H9 (cell line): ENCODE measurements at regions not wholly inside any gene's neighbourhood (a gene's known extent, or its start where the extent isn't known, plus 50 kb on each side); places are given as distances from the start of the nearest gene placed in this dataset.

Experiments used
- DNase-seq: peaks from one replicate; pipeline ENCODE4 v3.0.0-alpha.2; 2017
- H2AFZ ChIP-seq: one replicate; pipeline ENCODE4 v1.6.1; 2013; ENCODE audit warnings: mild to moderate bottlenecking, low read length, control low read depth, moderate library complexity
- H2AK5ac ChIP-seq: 2 replicates; pipeline ENCODE4 v1.6.1; 2013; ENCODE audit warnings: low read length, control low read depth, mixed read lengths; ENCODE audit not compliant: insufficient read length
- H2BK120ac ChIP-seq: one replicate; pipeline ENCODE4 v1.6.1; 2013; ENCODE audit warnings: low read depth, mild to moderate bottlenecking, low read length, control low read depth, inconsistent platforms; ENCODE audit not compliant: poor library complexity, severe bottlenecking
- H2BK12ac ChIP-seq: 2 replicates; pipeline ENCODE4 v1.6.1; 2013; ENCODE audit warnings: low read length, control low read depth, mixed read lengths, low read depth; ENCODE audit not compliant: insufficient read length
- H2BK15ac ChIP-seq: 2 replicates; pipeline ENCODE4 v1.6.1; 2013; ENCODE audit warnings: low read depth, low read length, control low read depth
- H2BK20ac ChIP-seq: one replicate; pipeline ENCODE4 v1.6.1; 2013; ENCODE audit warnings: low read depth, mild to moderate bottlenecking, low read length, control low read depth, inconsistent platforms; ENCODE audit not compliant: poor library complexity, severe bottlenecking
- H2BK5ac ChIP-seq: 2 replicates; pipeline ENCODE4 v1.6.1; 2013; ENCODE audit warnings: low read length, control low read depth, mixed read lengths; ENCODE audit not compliant: insufficient read length
- H3K14ac ChIP-seq: 2 replicates; pipeline ENCODE4 v1.6.1; 2013; ENCODE audit warnings: low read length, control low read depth; ENCODE audit not compliant: insufficient read depth
- H3K18ac ChIP-seq: 2 replicates; pipeline ENCODE4 v1.6.1; 2013; ENCODE audit warnings: low read depth, mild to moderate bottlenecking, mixed read lengths, low read length, control low read depth; ENCODE audit not compliant: insufficient read length
- H3K23ac ChIP-seq: 2 replicates; pipeline ENCODE4 v1.6.1; 2013; ENCODE audit warnings: low read length, control low read depth, mixed read lengths, low read depth; ENCODE audit not compliant: insufficient read length
- H3K23me2 ChIP-seq: 2 replicates; pipeline ENCODE4 v1.6.1; 2013; ENCODE audit warnings: low read depth, mild to moderate bottlenecking, mixed read lengths, low read length, control low read depth; ENCODE audit not compliant: insufficient read length, poor library complexity, severe bottlenecking
- H3K27ac ChIP-seq: 2 replicates; pipeline ENCODE4 v1.5.1; 2013; ENCODE audit warnings: low read length, control low read depth, mixed read lengths, low read depth; ENCODE audit not compliant: insufficient read length
- H3K27me3 ChIP-seq: 2 replicates; pipeline ENCODE4 v1.6.1; 2013; ENCODE audit warnings: low read length, control low read depth, inconsistent platforms; ENCODE audit not compliant: insufficient read depth
- H3K4ac ChIP-seq: 2 replicates; pipeline ENCODE4 v1.6.1; 2013; ENCODE audit warnings: low read depth, mild to moderate bottlenecking, control low read depth, inconsistent platforms, low read length, moderate library complexity
- H3K4me1 ChIP-seq: 2 replicates; pipeline ENCODE4 v1.6.1; 2013; ENCODE audit warnings: low read length, control low read depth, inconsistent platforms; ENCODE audit not compliant: insufficient read depth
- H3K4me2 ChIP-seq: 2 replicates; pipeline ENCODE4 v1.6.1; 2013; ENCODE audit warnings: low read length, control low read depth, mixed read lengths; ENCODE audit not compliant: insufficient read length, insufficient read depth
- H3K56ac ChIP-seq: 2 replicates; pipeline ENCODE4 v1.6.1; 2013; ENCODE audit warnings: low read depth, mild to moderate bottlenecking, mixed read lengths, low read length, control low read depth; ENCODE audit not compliant: insufficient read length
- H3K79me1 ChIP-seq: 2 replicates; pipeline ENCODE4 v1.6.1; 2013; ENCODE audit warnings: low read depth, mild to moderate bottlenecking, moderate library complexity, low read length, control low read depth, inconsistent platforms; ENCODE audit not compliant: insufficient read depth, poor library complexity, severe bottlenecking
- H3K79me2 ChIP-seq: 2 replicates; pipeline ENCODE4 v1.6.1; 2013; ENCODE audit warnings: low read length, control low read depth, inconsistent platforms; ENCODE audit not compliant: insufficient read depth
- H3K9ac ChIP-seq: 2 replicates; pipeline ENCODE4 v1.6.1; 2013; ENCODE audit warnings: low read length, control low read depth, mixed read lengths; ENCODE audit not compliant: insufficient read length; ENCODE audit errors: extremely low read depth
- H3K9me3 ChIP-seq: one replicate; pipeline ENCODE4 v1.6.1; 2013; ENCODE audit warnings: low read depth, low read length, inconsistent platforms; ENCODE audit not compliant: control insufficient read depth
- H3T11ph ChIP-seq: one replicate; pipeline ENCODE4 v1.6.1; 2013; ENCODE audit warnings: mild to moderate bottlenecking, low read length, control low read depth, inconsistent platforms
- H4K20me1 ChIP-seq: one replicate; pipeline ENCODE4 v1.6.1; 2013; ENCODE audit not compliant: control insufficient read depth, insufficient read length, insufficient read depth
- H4K5ac ChIP-seq: 2 replicates; pipeline ENCODE4 v1.6.1; 2013; ENCODE audit warnings: low read depth, mild to moderate bottlenecking, mixed read lengths, low read length, control low read depth; ENCODE audit not compliant: insufficient read length
- H4K8ac ChIP-seq: replicated peaks from 2 replicates; pipeline ENCODE4 v1.6.1; 2013; ENCODE audit warnings: low read length, control low read depth, mixed read lengths, low read depth; ENCODE audit not compliant: insufficient read length
- H4K91ac ChIP-seq: 2 replicates; pipeline ENCODE4 v1.6.1; 2013; ENCODE audit warnings: low read depth, mild to moderate bottlenecking, moderate library complexity, mixed read lengths, low read length, control low read depth; ENCODE audit not compliant: insufficient read length
- H3K27ac Mint-ChIP-seq, 3 experiments: 2 replicates in 2 of 3; 3 replicates in 1 of 3; pipeline ENCODE4 v1.8.0; 2020 to 2021; ENCODE audit warnings: mixed read lengths in 3 of 3, mild to moderate bottlenecking in 1 of 3, moderate library complexity in 1 of 3
- H3K27me3 Mint-ChIP-seq: 2 replicates; pipeline ENCODE4 v1.8.0; 2021; ENCODE audit warnings: low read depth, mild to moderate bottlenecking, moderate library complexity, mixed read lengths
- H3K36me3 Mint-ChIP-seq, 3 experiments: 2 replicates in 2 of 3; 3 replicates in 1 of 3; pipeline ENCODE4 v1.8.0; 2020 to 2021; ENCODE audit warnings: low read depth in 3 of 3, mixed read lengths in 3 of 3; ENCODE audit not compliant: insufficient read depth in 1 of 3
- H3K4me1 Mint-ChIP-seq, 2 experiments: 2 replicates each; pipeline ENCODE4 v1.8.0; 2020; ENCODE audit warnings: mixed read lengths in 2 of 2
- H3K4me3 Mint-ChIP-seq, 2 experiments: 2 replicates in 1 of 2; 3 replicates in 1 of 2; pipeline ENCODE4 v1.8.0; 2020 to 2021; ENCODE audit warnings: mild to moderate bottlenecking in 2 of 2, mixed read lengths in 2 of 2, moderate library complexity in 1 of 2
- H3K9me3 Mint-ChIP-seq, 2 experiments: 2 replicates in 1 of 2; 3 replicates in 1 of 2; pipeline ENCODE4 v1.8.0; 2020; ENCODE audit warnings: mild to moderate bottlenecking in 2 of 2, mixed read lengths in 2 of 2, moderate library complexity in 1 of 2
- CTCF ChIP-seq: fragments of 200-600 bp; sonication (generic); conservative IDR thresholded peaks from 3 replicates; pipeline ENCODE4 v1.8.0; 2021; ENCODE audit warnings: antibody characterized with exemption, mild to moderate bottlenecking
- WGBS: extraction: QIAGEN DNeasy Blood & Tissue Kit; methylation state at CpG from one replicate; pipeline ENCODE4 v1.1.7; 2013; ENCODE audit warnings: missing lambda C conversion rate, low lambda C conversion rate, mixed read lengths; ENCODE audit not compliant: insufficient read length; ENCODE audit errors: extremely low coverage; 5-methylcytosine and 5-hydroxymethylcytosine counted together

- H3K56ac ChIP-seq: no peak overlapping the region
- no CpG with 5 or more reads among the region's 2 CpGs for WGBS
- no peak for DNase-seq
- Mint-ChIP-seq H3K36me3 (peaks cover 0 to 8% (median 0%) of the 10 kb centered on the region in 3 experiments; a peak in 1 of 7 replicates), H3K27me3 (no peaks in the 10 kb centered on the region), H3K4me1 (peaks cover 44 to 51% of the 10 kb centered on the region in 2 experiments), H3K9me3 (peaks cover 0 to 5% of the 10 kb centered on the region in 2 experiments; a peak in 2 of 5 replicates), H3K4me3 (no peak overlapping the region), H3K27ac (no peak overlapping the region)
- H3K4me2 ChIP-seq: no peak overlapping the region
- H3K27ac ChIP-seq: no peak overlapping the region
- H4K8ac ChIP-seq: no peak overlapping the region
- no peak overlapping the region for H3K23ac ChIP-seq
- H3K14ac ChIP-seq: no peak overlapping the region
- TF ChIP-seq CTCF: no peak
- H4K91ac ChIP-seq: no peak overlapping the region
- H2AK5ac ChIP-seq: no peak overlapping the region
- no peak overlapping the region for H4K5ac ChIP-seq
- H2BK15ac ChIP-seq: no peak overlapping the region
- no peaks in the 10 kb centered on the region for H3K23me2 ChIP-seq
- H3K4me1 ChIP-seq: peaks cover 2% of the 10 kb centered on the region; the same call in 1 of the 2 replicates
- H2BK20ac ChIP-seq: peak overlapping the region; percentile 26
- no peak overlapping the region for H3T11ph ChIP-seq
- H3K4ac ChIP-seq: no peak overlapping the region
- no peaks in the 10 kb centered on the region for H3K9me3 ChIP-seq
- no peak overlapping the region for H3K18ac ChIP-seq
- H3K9ac ChIP-seq: no peak overlapping the region
- H3K27me3 ChIP-seq: no peaks in the 10 kb centered on the region
- H2BK5ac ChIP-seq: no peak overlapping the region
- H2BK120ac ChIP-seq: no peak overlapping the region
- no peaks in the 10 kb centered on the region for H4K20me1 ChIP-seq
- H3K79me1 ChIP-seq: no peaks in the 10 kb centered on the region
- H2AFZ ChIP-seq: no peak overlapping the region
- no peak overlapping the region for H2BK12ac ChIP-seq
- H3K79me2 ChIP-seq: no peaks in the 10 kb centered on the region
Observed at GRCh38 chr19:20256606-20257005, 89.6 kb downstream of the ZNF486 start.
